ENCODE measurements at regions not wholly inside any gene's neighbourhood (a gene's known extent, or its start where the extent isn't known, plus 50 kb on each side); places are given as distances from the start of the nearest gene placed in this dataset.

DNA sequence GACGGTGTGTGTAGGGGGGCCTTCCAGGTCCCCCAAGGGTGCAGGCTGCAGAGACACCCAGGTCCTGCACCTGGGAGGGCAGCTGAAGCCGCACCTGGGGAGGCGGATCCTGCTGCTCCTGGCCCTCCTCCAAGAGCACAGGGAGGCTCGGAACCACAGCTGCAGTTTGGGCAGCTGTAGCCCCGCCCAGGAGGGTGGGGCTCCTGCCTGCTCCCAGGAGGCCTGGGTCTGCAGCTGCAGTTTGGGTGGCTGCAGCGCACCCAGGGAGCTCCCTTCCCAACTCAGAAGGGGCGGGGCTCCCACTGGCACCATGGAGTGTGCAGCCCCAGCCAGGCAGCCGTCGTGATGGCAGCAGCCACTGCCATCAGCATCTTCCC, 69.4 kb upstream of the NKD1 start:
- no peak overlapping the region for H3K4me3 ChIP-seq (ENCODE audit: low read length)
- H3K79me2 ChIP-seq (ENCODE audit: low read length) = no peaks in the 10 kb centered on the region
- no peaks in the 10 kb centered on the region for H4K20me1 ChIP-seq (ENCODE audit: insufficient read depth, low read length)
- no peaks in the 10 kb centered on the region for H3K36me3 ChIP-seq (replicated peaks; ENCODE audit: low read depth, low read length)
- no peak overlapping the region for H2AFZ ChIP-seq (ENCODE audit: low read depth, low read length)
- no peak overlapping the region for H3K27ac ChIP-seq (ENCODE audit: low read length)
- 0 out of 2 replicates have a peak, but pooled peaks cover 2% of the 10 kb centered on the region for H3K9me3 ChIP-seq (ENCODE audit: insufficient read depth, low read length)
- no peak overlapping the region for H3K9ac ChIP-seq (ENCODE audit: low read length)
- peaks cover 16% of the 10 kb centered on the region for H3K27me3 ChIP-seq (ENCODE audit: low read depth, low read length)
- TF ChIP-seq, protein P1, sequence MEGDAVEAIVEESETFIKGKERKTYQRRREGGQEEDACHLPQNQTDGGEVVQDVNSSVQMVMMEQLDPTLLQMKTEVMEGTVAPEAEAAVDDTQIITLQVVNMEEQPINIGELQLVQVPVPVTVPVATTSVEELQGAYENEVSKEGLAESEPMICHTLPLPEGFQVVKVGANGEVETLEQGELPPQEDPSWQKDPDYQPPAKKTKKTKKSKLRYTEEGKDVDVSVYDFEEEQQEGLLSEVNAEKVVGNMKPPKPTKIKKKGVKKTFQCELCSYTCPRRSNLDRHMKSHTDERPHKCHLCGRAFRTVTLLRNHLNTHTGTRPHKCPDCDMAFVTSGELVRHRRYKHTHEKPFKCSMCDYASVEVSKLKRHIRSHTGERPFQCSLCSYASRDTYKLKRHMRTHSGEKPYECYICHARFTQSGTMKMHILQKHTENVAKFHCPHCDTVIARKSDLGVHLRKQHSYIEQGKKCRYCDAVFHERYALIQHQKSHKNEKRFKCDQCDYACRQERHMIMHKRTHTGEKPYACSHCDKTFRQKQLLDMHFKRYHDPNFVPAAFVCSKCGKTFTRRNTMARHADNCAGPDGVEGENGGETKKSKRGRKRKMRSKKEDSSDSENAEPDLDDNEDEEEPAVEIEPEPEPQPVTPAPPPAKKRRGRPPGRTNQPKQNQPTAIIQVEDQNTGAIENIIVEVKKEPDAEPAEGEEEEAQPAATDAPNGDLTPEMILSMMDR (IDR thresholded peaks at IDR 0.05; ENCODE audit: low read depth, low read length) = no peak
- TF ChIP-seq EZH2phosphoT487 (IDR thresholded peaks at IDR 0.05; ENCODE audit: low read depth) = no peak
- H3K4me2 ChIP-seq (ENCODE audit: low read length) = peak overlapping the region; percentile 11; the same call in 1 of the 2 replicates
- H3K4me1 ChIP-seq (ENCODE audit: low read length) = peaks cover 21% of the 10 kb centered on the region

DNA sequence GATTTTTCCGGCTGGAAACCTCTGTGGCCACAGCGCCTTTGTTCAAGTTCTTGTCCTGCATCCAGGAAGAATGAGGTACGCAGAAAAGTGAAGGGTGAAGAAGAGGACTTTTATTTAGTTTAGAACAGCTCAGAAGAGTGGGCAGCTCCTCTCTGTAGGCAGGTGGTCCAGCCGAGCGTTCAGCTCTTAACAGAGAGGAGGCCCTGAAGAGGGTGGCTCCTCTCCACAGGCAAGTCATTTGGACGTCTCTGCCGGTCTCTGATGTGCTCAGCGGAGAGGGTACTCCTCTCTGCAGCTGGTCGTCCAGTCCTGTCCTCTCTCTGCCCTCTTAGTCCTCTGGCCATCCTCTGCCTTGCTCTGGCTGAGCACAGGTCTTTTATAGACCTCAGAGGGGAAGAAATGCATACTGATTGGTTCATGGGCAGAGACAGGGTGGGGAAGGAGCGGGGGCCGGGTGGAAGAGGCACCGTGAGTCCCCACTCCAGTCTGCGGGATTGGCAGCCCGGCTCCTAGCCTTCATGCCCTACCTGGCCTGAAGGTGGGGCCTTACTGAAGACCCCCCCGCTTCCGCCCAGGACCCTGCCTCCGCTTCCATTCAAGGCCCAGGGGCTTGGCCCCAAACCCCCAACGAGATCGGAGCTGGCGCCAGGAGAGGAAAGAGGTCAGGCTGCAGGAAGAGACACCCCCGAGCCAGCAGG, 70.0 kb upstream of the NKD1 start:
- Histone ChIP-seq H3K4me3 (ENCODE audit: low read length) (no peak overlapping the region), H3K9me3 (ENCODE audit: insufficient read depth, low read length) (no peaks in the 10 kb centered on the region), H3K36me3 (replicated peaks; ENCODE audit: low read depth, low read length) (no peaks in the 10 kb centered on the region), H3K4me1 (ENCODE audit: low read length) (peaks cover 26% of the 10 kb centered on the region), H2AFZ (ENCODE audit: low read depth, low read length) (no peak overlapping the region), H3K4me2 (ENCODE audit: low read length) (peak overlapping the region; percentile 11; the same call in 1 of the 2 replicates), H3K27me3 (ENCODE audit: low read depth, low read length) (peaks cover 15% of the 10 kb centered on the region; the same call in 1 of the 2 replicates), H3K27ac (ENCODE audit: low read length) (no peak overlapping the region), H3K79me2 (ENCODE audit: low read length) (no peaks in the 10 kb centered on the region), H4K20me1 (ENCODE audit: insufficient read depth, low read length) (no peaks in the 10 kb centered on the region), H3K9ac (ENCODE audit: low read length) (no peak overlapping the region)
- TF ChIP-seq, protein P1 (IDR thresholded peaks at IDR 0.05; ENCODE audit: low read depth, low read length) = no peak
- no peak for TF ChIP-seq EZH2phosphoT487 (IDR thresholded peaks at IDR 0.05; ENCODE audit: low read depth)

DNA sequence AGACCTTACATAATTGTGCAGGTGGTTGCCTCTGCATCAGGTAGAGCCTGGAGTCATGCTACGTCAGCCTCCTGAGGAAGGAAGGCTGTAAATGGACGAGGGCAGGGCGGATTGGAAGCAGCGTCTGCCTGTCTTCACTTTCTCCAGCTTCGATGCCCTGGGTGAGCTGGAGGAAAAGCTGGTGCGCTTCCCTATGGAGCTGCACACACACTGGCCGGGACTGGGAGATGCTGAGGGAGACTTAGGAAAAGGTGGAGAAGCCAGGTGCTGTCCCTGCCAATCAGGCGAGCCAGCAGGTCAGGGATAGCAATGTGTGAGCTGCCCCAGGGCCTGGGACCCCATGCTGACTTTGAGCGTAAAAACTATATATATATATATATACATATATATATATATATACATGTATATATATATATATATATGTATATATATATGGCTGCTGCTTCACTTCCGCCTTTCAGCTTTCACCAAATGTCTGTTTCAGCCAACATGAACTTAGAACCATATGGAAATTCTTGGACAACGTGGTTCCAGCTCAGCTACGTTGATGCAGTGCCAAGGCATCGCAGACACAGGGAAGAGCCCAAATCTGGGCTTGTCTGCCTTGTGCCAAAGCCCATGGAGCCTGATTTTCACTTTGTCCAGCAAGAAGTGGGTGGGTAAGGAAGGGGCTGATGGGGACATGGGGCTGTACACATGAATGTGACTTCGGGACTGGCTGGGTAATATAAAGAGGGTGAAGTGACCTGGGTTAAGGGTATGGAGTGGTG, 71.5 kb upstream of the NKD1 start:
- TF ChIP-seq, protein P1 (IDR thresholded peaks at IDR 0.05; ENCODE audit: low read depth, low read length) = no peak
- TF ChIP-seq EZH2phosphoT487 (IDR thresholded peaks at IDR 0.05; ENCODE audit: low read depth) = no peak
- H3K9ac ChIP-seq (ENCODE audit: low read length) = no peak overlapping the region
- no peak overlapping the region for H3K4me3 ChIP-seq (ENCODE audit: low read length)
- H3K79me2 ChIP-seq (ENCODE audit: low read length) = no peaks in the 10 kb centered on the region
- no peak overlapping the region for H3K27ac ChIP-seq (ENCODE audit: low read length)
- peaks cover 35% of the 10 kb centered on the region for H3K4me1 ChIP-seq (ENCODE audit: low read length)
- no peaks in the 10 kb centered on the region for H4K20me1 ChIP-seq (ENCODE audit: insufficient read depth, low read length)
- peaks cover 15% of the 10 kb centered on the region; the same call in 1 of the 2 replicates for H3K27me3 ChIP-seq (ENCODE audit: low read depth, low read length)
- H3K4me2 ChIP-seq (ENCODE audit: low read length) = 0 out of 2 replicates have a peak overlapping the region, but pooled peaks have one; percentile 2
- no peaks in the 10 kb centered on the region for H3K36me3 ChIP-seq (replicated peaks; ENCODE audit: low read depth, low read length)
- no peak overlapping the region for H2AFZ ChIP-seq (ENCODE audit: low read depth, low read length)
- no peaks in the 10 kb centered on the region for H3K9me3 ChIP-seq (ENCODE audit: insufficient read depth, low read length)

DNA sequence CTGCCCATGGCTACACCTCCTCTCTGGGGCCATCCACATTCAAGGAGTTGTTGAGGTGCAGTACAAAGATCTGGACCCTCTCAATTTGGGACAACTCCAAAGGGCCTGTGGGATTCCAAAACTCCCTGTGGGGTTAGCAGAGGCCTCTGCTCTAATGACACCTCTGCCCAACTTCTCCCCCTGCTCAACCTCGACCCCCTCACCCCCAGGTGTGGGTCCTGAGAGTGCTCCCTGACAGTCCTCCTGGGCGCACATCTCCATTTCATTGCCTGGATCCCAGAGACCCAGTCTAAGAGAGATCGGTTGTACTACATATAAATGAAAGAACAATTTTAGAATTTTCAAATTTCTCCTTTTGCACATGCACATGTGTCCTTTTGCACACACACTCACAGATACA, 73.0 kb upstream of the NKD1 start:
- H4K20me1 ChIP-seq (ENCODE audit: insufficient read depth, low read length) = no peaks in the 10 kb centered on the region
- H3K79me2 ChIP-seq (ENCODE audit: low read length) = no peaks in the 10 kb centered on the region
- H3K27ac ChIP-seq (ENCODE audit: low read length) = peak overlapping the region; percentile 95
- H3K9ac ChIP-seq (ENCODE audit: low read length) = no peak overlapping the region; the same call in 1 of the 2 replicates
- no peaks in the 10 kb centered on the region for H3K9me3 ChIP-seq (ENCODE audit: insufficient read depth, low read length)
- no peak for TF ChIP-seq EZH2phosphoT487 (IDR thresholded peaks at IDR 0.05; ENCODE audit: low read depth)
- TF ChIP-seq, protein P1 (IDR thresholded peaks at IDR 0.05; ENCODE audit: low read depth, low read length) = no peak
- H3K4me1 ChIP-seq (ENCODE audit: low read length) = peaks cover 35% of the 10 kb centered on the region
- H3K27me3 ChIP-seq (ENCODE audit: low read depth, low read length) = peaks cover 8% of the 10 kb centered on the region; the same call in 1 of the 2 replicates
- no peaks in the 10 kb centered on the region for H3K36me3 ChIP-seq (replicated peaks; ENCODE audit: low read depth, low read length)
- no peak overlapping the region for H3K4me3 ChIP-seq (ENCODE audit: low read length)
- H2AFZ ChIP-seq (ENCODE audit: low read depth, low read length) = no peak overlapping the region
- H3K4me2 ChIP-seq (ENCODE audit: low read length) = peak overlapping the region; percentile 15; the same call in 1 of the 2 replicates

Data from OCI-LY3 (cell line).